Liver (tissue), 8 donors: ENCODE measurements at regions not wholly inside any gene's neighbourhood (a gene's known extent, or its start where the extent isn't known, plus 50 kb on each side); places are given as distances from the start of the nearest gene placed in this dataset.

Source experiments
- DNase-seq: peaks from one replicate; pipeline ENCODE4 v3.0.0-alpha.2; 2017; ENCODE audit warnings: low spot score
- H3K27ac ChIP-seq, 2 donors: one replicate each; pipeline ENCODE4 v1.7.0; 2013; ENCODE audit warnings: inconsistent platforms in 2 of 2, low read length in 2 of 2, control low read depth in 1 of 2, low read depth in 1 of 2, mild to moderate bottlenecking in 1 of 2
- H3K27me3 ChIP-seq, 4 donors: one replicate each; pipeline versions ENCODE4 v1.6.1 to v1.7.0; 2013; ENCODE audit warnings: low read length in 3 of 4, inconsistent platforms in 1 of 4, mild to moderate bottlenecking in 1 of 4, moderate library complexity in 1 of 4; ENCODE audit not compliant: control insufficient read depth in 4 of 4, insufficient read depth in 4 of 4
- H3K36me3 ChIP-seq, 4 donors: one replicate each; pipeline versions ENCODE4 v1.6.1 to v1.7.0; 2013; ENCODE audit warnings: low read length in 3 of 4, mild to moderate bottlenecking in 3 of 4, low read depth in 1 of 4, moderate library complexity in 1 of 4; ENCODE audit not compliant: control insufficient read depth in 4 of 4, insufficient read depth in 3 of 4
- H3K4me1 ChIP-seq, 4 donors: one replicate each; pipeline versions ENCODE4 v1.6.1 to v1.7.0; 2013; ENCODE audit warnings: low read length in 3 of 4, mild to moderate bottlenecking in 3 of 4, moderate library complexity in 1 of 4; ENCODE audit not compliant: control insufficient read depth in 4 of 4, insufficient read depth in 4 of 4
- H3K4me3 ChIP-seq, 3 donors: one replicate each; pipeline versions ENCODE4 v1.6.1 to v1.7.0; 2013; ENCODE audit warnings: low read length in 3 of 3, control low read depth in 1 of 3, low read depth in 1 of 3, mild to moderate bottlenecking in 1 of 3
- H3K9ac ChIP-seq, 2 donors: one replicate each; pipeline ENCODE4 v1.7.0; 2013; ENCODE audit warnings: low read length in 2 of 2, mild to moderate bottlenecking in 2 of 2, moderate library complexity in 2 of 2, control low read depth in 1 of 2, low read depth in 1 of 2
- H3K9me3 ChIP-seq, 4 donors: one replicate each; pipeline versions ENCODE4 v1.6.1 to v1.7.0; 2013; ENCODE audit warnings: low read length in 3 of 4; ENCODE audit not compliant: control insufficient read depth in 4 of 4
- ATF3 ChIP-seq: IDR thresholded peaks from 2 replicates; pipeline ENCODE4 v1.6.1; 2016; ENCODE audit warnings: antibody characterized with exemption
- EGR1 ChIP-seq, 2 donors: IDR thresholded peaks; 2 replicates each; pipeline ENCODE4 v1.6.1; 2016 to 2018; ENCODE audit warnings: antibody characterized with exemption in 2 of 2, low read depth in 2 of 2
- FOXA1 ChIP-seq: IDR thresholded peaks from 2 replicates; pipeline ENCODE4 v1.6.1; 2016; ENCODE audit warnings: antibody characterized with exemption
- FOXA2 ChIP-seq: IDR thresholded peaks from 2 replicates; pipeline ENCODE4 v1.6.1; 2016; ENCODE audit warnings: antibody characterized with exemption
- GABPA ChIP-seq, 2 donors: IDR thresholded peaks in 1 of 2; conservative IDR thresholded peaks in 1 of 2; 2 replicates each; pipeline ENCODE4 v1.6.1; 2016; ENCODE audit warnings: antibody characterized with exemption in 2 of 2, mild to moderate bottlenecking in 1 of 2, moderate library complexity in 1 of 2
- HNF4A ChIP-seq, 2 donors: conservative IDR thresholded peaks; 2 replicates each; pipeline ENCODE4 v1.6.1; 2016; ENCODE audit warnings: antibody characterized with exemption in 2 of 2, mild to moderate bottlenecking in 2 of 2
- HNF4G ChIP-seq: IDR thresholded peaks from 2 replicates; pipeline ENCODE4 v1.6.1; 2016; ENCODE audit warnings: antibody characterized with exemption
- JUND ChIP-seq, 2 donors: IDR thresholded peaks; 2 replicates each; pipeline ENCODE4 v1.6.1; 2016; ENCODE audit warnings: antibody characterized with exemption in 2 of 2
- NR2F2 ChIP-seq: IDR thresholded peaks from 2 replicates; pipeline ENCODE4 v1.6.1; 2016; ENCODE audit warnings: antibody characterized with exemption
- RAD21 ChIP-seq, 2 donors: IDR thresholded peaks; 2 replicates each; pipeline ENCODE4 v1.6.1; 2016; ENCODE audit warnings: antibody characterized with exemption in 2 of 2, mild to moderate bottlenecking in 2 of 2
- RXRA ChIP-seq, 2 donors: IDR thresholded peaks; 2 replicates each; pipeline ENCODE4 v1.6.1; 2017 to 2018; ENCODE audit warnings: antibody characterized with exemption in 2 of 2, mild to moderate bottlenecking in 1 of 2
- SP1 ChIP-seq: IDR thresholded peaks from 2 replicates; pipeline ENCODE4 v1.6.1; 2018; ENCODE audit warnings: antibody characterized with exemption, mild to moderate bottlenecking
- TAF1 ChIP-seq: conservative IDR thresholded peaks from 2 replicates; pipeline ENCODE4 v1.6.1; 2016; ENCODE audit warnings: antibody characterized with exemption, mild to moderate bottlenecking
- YY1 ChIP-seq: IDR thresholded peaks from 2 replicates; pipeline ENCODE4 v1.6.1; 2016; ENCODE audit warnings: antibody characterized with exemption, mild to moderate bottlenecking
- WGBS: extraction: QIAGEN DNeasy Blood & Tissue Kit; methylation state at CpG from one replicate; pipeline ENCODE4 v1.1.7; 2013; 5-methylcytosine and 5-hydroxymethylcytosine counted together
- TF ChIP-seq, protein P1 (sequence below): fragments of 150-350 bp; IDR thresholded peaks from 2 replicates; pipeline ENCODE4 v1.5.1; 2017; ENCODE audit warnings: improper control_type of control experiment, low read depth, low read length; ENCODE audit not compliant: missing input control
- TF ChIP-seq, protein P2 (sequence below): IDR thresholded peaks from 2 replicates; pipeline ENCODE4 v1.6.1; 2016; ENCODE audit warnings: antibody characterized with exemption, mild to moderate bottlenecking
- TF ChIP-seq, protein P3 (sequence below): IDR thresholded peaks from 2 replicates; pipeline ENCODE4 v1.6.1; 2016; ENCODE audit warnings: antibody characterized with exemption
- TF ChIP-seq, protein P4 (sequence below): IDR thresholded peaks from 2 replicates; pipeline ENCODE4 v1.6.1; 2016; ENCODE audit warnings: antibody characterized with exemption
- donor health status: healthy.
- donor health status: healthy.
- donor health status: healthy.
- donor health status: healthy.
- donor health status: healthy.

GRCh38 chrX:106415276-106415895 lies 196.4 kb upstream of the RADX start:
- Histone ChIP-seq H3K27me3 (no peaks in the 10 kb centered on the region), H3K27ac (no peak overlapping the region), H3K4me3 (no peak overlapping the region), H3K9me3 (no peaks in the 10 kb centered on the region), H3K4me1 (no peaks in the 10 kb centered on the region), H3K9ac (no peak overlapping the region), H3K36me3 (no peaks in the 10 kb centered on the region)
- TF ChIP-seq, protein P1, sequence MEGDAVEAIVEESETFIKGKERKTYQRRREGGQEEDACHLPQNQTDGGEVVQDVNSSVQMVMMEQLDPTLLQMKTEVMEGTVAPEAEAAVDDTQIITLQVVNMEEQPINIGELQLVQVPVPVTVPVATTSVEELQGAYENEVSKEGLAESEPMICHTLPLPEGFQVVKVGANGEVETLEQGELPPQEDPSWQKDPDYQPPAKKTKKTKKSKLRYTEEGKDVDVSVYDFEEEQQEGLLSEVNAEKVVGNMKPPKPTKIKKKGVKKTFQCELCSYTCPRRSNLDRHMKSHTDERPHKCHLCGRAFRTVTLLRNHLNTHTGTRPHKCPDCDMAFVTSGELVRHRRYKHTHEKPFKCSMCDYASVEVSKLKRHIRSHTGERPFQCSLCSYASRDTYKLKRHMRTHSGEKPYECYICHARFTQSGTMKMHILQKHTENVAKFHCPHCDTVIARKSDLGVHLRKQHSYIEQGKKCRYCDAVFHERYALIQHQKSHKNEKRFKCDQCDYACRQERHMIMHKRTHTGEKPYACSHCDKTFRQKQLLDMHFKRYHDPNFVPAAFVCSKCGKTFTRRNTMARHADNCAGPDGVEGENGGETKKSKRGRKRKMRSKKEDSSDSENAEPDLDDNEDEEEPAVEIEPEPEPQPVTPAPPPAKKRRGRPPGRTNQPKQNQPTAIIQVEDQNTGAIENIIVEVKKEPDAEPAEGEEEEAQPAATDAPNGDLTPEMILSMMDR, result peak; percentile 54
- TF ChIP-seq NR2F2, result no peak
- TF ChIP-seq, protein P2, sequence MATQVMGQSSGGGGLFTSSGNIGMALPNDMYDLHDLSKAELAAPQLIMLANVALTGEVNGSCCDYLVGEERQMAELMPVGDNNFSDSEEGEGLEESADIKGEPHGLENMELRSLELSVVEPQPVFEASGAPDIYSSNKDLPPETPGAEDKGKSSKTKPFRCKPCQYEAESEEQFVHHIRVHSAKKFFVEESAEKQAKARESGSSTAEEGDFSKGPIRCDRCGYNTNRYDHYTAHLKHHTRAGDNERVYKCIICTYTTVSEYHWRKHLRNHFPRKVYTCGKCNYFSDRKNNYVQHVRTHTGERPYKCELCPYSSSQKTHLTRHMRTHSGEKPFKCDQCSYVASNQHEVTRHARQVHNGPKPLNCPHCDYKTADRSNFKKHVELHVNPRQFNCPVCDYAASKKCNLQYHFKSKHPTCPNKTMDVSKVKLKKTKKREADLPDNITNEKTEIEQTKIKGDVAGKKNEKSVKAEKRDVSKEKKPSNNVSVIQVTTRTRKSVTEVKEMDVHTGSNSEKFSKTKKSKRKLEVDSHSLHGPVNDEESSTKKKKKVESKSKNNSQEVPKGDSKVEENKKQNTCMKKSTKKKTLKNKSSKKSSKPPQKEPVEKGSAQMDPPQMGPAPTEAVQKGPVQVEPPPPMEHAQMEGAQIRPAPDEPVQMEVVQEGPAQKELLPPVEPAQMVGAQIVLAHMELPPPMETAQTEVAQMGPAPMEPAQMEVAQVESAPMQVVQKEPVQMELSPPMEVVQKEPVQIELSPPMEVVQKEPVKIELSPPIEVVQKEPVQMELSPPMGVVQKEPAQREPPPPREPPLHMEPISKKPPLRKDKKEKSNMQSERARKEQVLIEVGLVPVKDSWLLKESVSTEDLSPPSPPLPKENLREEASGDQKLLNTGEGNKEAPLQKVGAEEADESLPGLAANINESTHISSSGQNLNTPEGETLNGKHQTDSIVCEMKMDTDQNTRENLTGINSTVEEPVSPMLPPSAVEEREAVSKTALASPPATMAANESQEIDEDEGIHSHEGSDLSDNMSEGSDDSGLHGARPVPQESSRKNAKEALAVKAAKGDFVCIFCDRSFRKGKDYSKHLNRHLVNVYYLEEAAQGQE, result no peak
- TF ChIP-seq RAD21 (IDR thresholded peaks at IDR 0.05), result peak; percentile 51 to 74
- 42% methylated on average over 2 of the region's 2 CpGs for WGBS
- DNase-seq, result no peak

DNA sequence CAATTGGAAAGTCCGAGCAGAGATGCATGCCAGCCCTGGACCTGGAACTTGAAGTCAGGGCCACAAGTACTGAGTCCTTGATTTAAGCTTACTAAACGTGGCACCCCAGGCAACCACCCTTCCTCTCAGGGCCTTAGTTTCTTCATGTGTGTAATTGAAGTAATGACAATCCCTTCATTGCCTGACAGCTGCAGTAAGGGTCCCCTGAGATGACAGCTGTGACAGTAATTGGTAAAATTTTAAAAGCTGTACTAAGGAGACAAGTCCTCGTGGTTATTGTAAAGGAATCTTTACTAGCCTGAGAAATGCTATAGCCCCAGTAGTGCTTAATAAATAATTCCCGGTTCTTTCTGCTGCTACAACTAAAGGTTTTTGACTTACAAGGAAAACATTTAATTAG lies 175.1 kb upstream of the RADX start:
- H3K9me3 ChIP-seq, result no peaks in the 10 kb centered on the region
- no peak overlapping the region for H3K4me3 ChIP-seq
- TF ChIP-seq SP1 (no peak), RAD21 (IDR thresholded peaks at IDR 0.05) (no peak), GABPA (IDR thresholded peaks at IDR 0.05 in 1 of 2, conservative IDR thresholded peaks at IDR 0.05 in 1 of 2) (no peak), YY1 (no peak), FOXA1 (no peak), EGR1 (IDR thresholded peaks at IDR 0.05; ENCODE audit: low read depth in 2 of 2) (no peak), JUND (IDR thresholded peaks at IDR 0.05) (no peak), NR2F2 (no peak), HNF4A (conservative IDR thresholded peaks at IDR 0.05) (no peak), TAF1 (no peak), FOXA2 (no peak), ATF3 (no peak), RXRA (IDR thresholded peaks at IDR 0.05) (no peak), HNF4G (no peak)
- TF ChIP-seq, protein P1, result no peak
- TF ChIP-seq, protein P2, result no peak
- TF ChIP-seq, protein P3, sequence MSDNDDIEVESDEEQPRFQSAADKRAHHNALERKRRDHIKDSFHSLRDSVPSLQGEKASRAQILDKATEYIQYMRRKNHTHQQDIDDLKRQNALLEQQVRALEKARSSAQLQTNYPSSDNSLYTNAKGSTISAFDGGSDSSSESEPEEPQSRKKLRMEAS, result no peak
- TF ChIP-seq, protein P4, sequence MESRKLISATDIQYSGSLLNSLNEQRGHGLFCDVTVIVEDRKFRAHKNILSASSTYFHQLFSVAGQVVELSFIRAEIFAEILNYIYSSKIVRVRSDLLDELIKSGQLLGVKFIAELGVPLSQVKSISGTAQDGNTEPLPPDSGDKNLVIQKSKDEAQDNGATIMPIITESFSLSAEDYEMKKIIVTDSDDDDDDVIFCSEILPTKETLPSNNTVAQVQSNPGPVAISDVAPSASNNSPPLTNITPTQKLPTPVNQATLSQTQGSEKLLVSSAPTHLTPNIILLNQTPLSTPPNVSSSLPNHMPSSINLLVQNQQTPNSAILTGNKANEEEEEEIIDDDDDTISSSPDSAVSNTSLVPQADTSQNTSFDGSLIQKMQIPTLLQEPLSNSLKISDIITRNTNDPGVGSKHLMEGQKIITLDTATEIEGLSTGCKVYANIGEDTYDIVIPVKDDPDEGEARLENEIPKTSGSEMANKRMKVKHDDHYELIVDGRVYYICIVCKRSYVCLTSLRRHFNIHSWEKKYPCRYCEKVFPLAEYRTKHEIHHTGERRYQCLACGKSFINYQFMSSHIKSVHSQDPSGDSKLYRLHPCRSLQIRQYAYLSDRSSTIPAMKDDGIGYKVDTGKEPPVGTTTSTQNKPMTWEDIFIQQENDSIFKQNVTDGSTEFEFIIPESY, result no peak
- no peak overlapping the region for H3K9ac ChIP-seq
- no peak overlapping the region for H3K27ac ChIP-seq
- DNase-seq, result no peak
- H3K36me3 ChIP-seq, result no peaks in the 10 kb centered on the region
- H3K27me3 ChIP-seq, result no peaks in the 10 kb centered on the region
- no peaks in the 10 kb centered on the region for H3K4me1 ChIP-seq
- WGBS, result 81% methylated on average over 4 of the region's 4 CpGs
